ENCODE measurements at regions not wholly inside any gene's neighbourhood (a gene's known extent, or its start where the extent isn't known, plus 50 kb on each side); places are given as distances from the start of the nearest gene placed in this dataset.
A peak's percentile ranks its signal among the peaks of the same experiment; 100 is the strongest.

DNA sequence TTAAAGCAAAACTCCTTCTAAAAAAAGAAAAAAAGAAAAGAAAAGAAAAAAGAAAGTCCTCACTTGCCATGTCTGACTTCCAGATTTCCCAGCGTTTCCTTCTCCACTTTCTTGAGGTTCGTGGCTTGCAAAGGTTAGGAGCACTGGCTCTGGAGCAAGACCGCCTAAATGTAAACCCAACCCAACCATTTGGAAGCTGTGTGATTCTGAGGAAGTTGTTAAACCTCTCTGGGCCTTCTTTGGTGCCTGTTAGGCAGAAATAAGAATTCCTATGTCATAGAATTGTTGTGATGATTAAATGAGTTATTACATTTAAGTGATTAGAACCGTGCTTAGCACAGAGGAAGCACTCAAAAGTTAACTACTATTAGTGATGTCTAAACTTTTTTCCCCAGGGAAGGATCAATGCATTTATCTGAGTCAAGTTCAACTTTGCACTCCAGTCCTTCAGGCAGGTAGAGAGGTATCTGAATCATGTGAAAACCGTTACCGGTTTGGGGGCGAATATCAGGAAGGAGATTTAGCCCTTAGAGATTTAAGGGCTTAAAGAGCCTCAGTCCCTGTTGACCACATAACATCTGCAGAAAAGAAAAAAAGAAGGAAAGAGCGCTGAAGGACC, 78.3 kb upstream of the HES1 start:
- Histone ChIP-seq H3K4me2 (ENCODE audit: low read depth, low read length, poor library complexity, severe bottlenecking) (peak overlapping the region; percentile 67), H3K4me1 (ENCODE audit: insufficient read depth, low read length, poor library complexity, severe bottlenecking) (peaks cover 15% of the 10 kb centered on the region), H4K20me1 (ENCODE audit: insufficient read depth, low read length, poor library complexity, severe bottlenecking) (no peaks in the 10 kb centered on the region), H3K27me3 (ENCODE audit: insufficient read depth, low read length, poor library complexity, severe bottlenecking) (no peaks in the 10 kb centered on the region), H3K79me2 (ENCODE audit: insufficient read depth, low read length) (no peaks in the 10 kb centered on the region), H3K9ac (ENCODE audit: low read depth, low read length, poor library complexity, severe bottlenecking) (peak overlapping the region; percentile 71), H3K9me3 (ENCODE audit: insufficient read depth, low read depth, low read length) (no peaks in the 10 kb centered on the region), H3K9me2 (replicated peaks; ENCODE audit: low read depth, low read length) (no peaks in the 10 kb centered on the region), H3F3A (ENCODE audit: low read depth) (no peaks in the 10 kb centered on the region), H3K4me3 (ENCODE audit: low read length, poor library complexity, severe bottlenecking) (peak overlapping the region; percentile 60), H2AFZ (ENCODE audit: low read length) (peak overlapping the region; percentile 9; the same call in 1 of the 2 replicates), H3K36me3 (ENCODE audit: insufficient read depth, low read length) (no peaks in the 10 kb centered on the region)
- TF ChIP-seq EZH2phosphoT487 (IDR thresholded peaks at IDR 0.05; ENCODE audit: borderline replicate concordance) = no peak
- TF ChIP-seq, protein P1, sequence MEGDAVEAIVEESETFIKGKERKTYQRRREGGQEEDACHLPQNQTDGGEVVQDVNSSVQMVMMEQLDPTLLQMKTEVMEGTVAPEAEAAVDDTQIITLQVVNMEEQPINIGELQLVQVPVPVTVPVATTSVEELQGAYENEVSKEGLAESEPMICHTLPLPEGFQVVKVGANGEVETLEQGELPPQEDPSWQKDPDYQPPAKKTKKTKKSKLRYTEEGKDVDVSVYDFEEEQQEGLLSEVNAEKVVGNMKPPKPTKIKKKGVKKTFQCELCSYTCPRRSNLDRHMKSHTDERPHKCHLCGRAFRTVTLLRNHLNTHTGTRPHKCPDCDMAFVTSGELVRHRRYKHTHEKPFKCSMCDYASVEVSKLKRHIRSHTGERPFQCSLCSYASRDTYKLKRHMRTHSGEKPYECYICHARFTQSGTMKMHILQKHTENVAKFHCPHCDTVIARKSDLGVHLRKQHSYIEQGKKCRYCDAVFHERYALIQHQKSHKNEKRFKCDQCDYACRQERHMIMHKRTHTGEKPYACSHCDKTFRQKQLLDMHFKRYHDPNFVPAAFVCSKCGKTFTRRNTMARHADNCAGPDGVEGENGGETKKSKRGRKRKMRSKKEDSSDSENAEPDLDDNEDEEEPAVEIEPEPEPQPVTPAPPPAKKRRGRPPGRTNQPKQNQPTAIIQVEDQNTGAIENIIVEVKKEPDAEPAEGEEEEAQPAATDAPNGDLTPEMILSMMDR (conservative IDR thresholded peaks at IDR 0.05; ENCODE audit: low read length) = no peak

DNA sequence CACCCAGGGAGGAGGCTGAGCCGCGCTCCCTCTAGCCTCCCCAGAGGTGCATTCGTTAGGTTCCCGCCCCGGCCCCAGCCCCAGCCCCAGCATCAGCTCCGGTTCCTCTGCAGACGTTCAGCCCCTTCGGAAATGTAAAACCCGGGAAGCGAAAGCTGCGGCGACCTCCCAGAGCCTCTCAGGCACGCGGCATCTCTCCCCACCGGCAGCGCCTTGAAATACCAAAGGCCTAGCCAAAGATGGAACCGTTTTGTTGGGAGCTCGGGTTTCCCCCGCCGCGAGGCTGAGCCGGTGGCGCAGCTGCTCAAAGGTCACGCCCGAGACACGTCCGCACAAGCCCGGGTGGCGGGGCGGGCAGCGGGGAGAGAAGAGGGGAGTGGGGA, 77.8 kb upstream of the HES1 start:
- Histone ChIP-seq H3K27me3 (ENCODE audit: insufficient read depth, low read length, poor library complexity, severe bottlenecking) (no peaks in the 10 kb centered on the region), H3K4me3 (ENCODE audit: low read length, poor library complexity, severe bottlenecking) (peak overlapping the region; percentile 60), H3K4me2 (ENCODE audit: low read depth, low read length, poor library complexity, severe bottlenecking) (peak overlapping the region; percentile 67), H3K9me2 (replicated peaks; ENCODE audit: low read depth, low read length) (no peaks in the 10 kb centered on the region), H3K79me2 (ENCODE audit: insufficient read depth, low read length) (no peaks in the 10 kb centered on the region), H3K4me1 (ENCODE audit: insufficient read depth, low read length, poor library complexity, severe bottlenecking) (peaks cover 15% of the 10 kb centered on the region), H3K9ac (ENCODE audit: low read depth, low read length, poor library complexity, severe bottlenecking) (peak overlapping the region; percentile 71), H3K9me3 (ENCODE audit: insufficient read depth, low read depth, low read length) (no peaks in the 10 kb centered on the region), H3K36me3 (ENCODE audit: insufficient read depth, low read length) (no peaks in the 10 kb centered on the region), H3F3A (ENCODE audit: low read depth) (no peaks in the 10 kb centered on the region), H4K20me1 (ENCODE audit: insufficient read depth, low read length, poor library complexity, severe bottlenecking) (no peaks in the 10 kb centered on the region), H2AFZ (ENCODE audit: low read length) (peak overlapping the region; percentile 9; the same call in 1 of the 2 replicates)
- TF ChIP-seq, protein P1 (conservative IDR thresholded peaks at IDR 0.05; ENCODE audit: low read length) = no peak

DNA sequence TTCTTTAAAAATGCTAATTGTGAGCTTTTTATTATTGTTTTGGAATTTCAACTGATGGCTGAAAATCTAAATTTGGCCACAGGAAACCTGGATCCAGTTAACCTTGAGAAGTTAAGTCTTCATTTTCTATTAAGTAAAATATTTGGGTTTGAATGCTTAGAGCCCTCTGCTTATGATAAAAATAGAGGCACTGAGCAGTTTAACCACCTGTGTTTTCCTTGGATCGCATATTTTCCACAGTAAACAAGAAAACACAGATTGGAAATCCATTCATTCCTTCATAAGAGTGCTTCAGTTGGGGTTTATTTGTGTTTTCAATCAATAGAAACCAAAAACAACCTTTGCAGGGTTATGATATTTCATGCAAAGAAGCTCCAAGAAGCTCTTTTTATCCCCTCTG, 77.2 kb upstream of the HES1 start:
- Histone ChIP-seq H2AFZ (ENCODE audit: low read length) (no peak overlapping the region), H3K9me3 (ENCODE audit: insufficient read depth, low read depth, low read length) (no peaks in the 10 kb centered on the region), H3F3A (ENCODE audit: low read depth) (no peaks in the 10 kb centered on the region), H3K79me2 (ENCODE audit: insufficient read depth, low read length) (no peaks in the 10 kb centered on the region), H3K9me2 (replicated peaks; ENCODE audit: low read depth, low read length) (no peaks in the 10 kb centered on the region), H4K20me1 (ENCODE audit: insufficient read depth, low read length, poor library complexity, severe bottlenecking) (no peaks in the 10 kb centered on the region), H3K36me3 (ENCODE audit: insufficient read depth, low read length) (no peaks in the 10 kb centered on the region), H3K4me2 (ENCODE audit: low read depth, low read length, poor library complexity, severe bottlenecking) (peak overlapping the region; percentile 40), H3K9ac (ENCODE audit: low read depth, low read length, poor library complexity, severe bottlenecking) (peak overlapping the region; percentile 71), H3K27me3 (ENCODE audit: insufficient read depth, low read length, poor library complexity, severe bottlenecking) (no peaks in the 10 kb centered on the region), H3K4me3 (ENCODE audit: low read length, poor library complexity, severe bottlenecking) (peak overlapping the region; percentile 38), H3K4me1 (ENCODE audit: insufficient read depth, low read length, poor library complexity, severe bottlenecking) (peaks cover 15% of the 10 kb centered on the region)
- TF ChIP-seq, protein P1 (conservative IDR thresholded peaks at IDR 0.05; ENCODE audit: low read length) = no peak
- TF ChIP-seq EZH2phosphoT487 (IDR thresholded peaks at IDR 0.05; ENCODE audit: borderline replicate concordance) = no peak
